Activated CD8-positive, alpha-beta memory T cell treated with anti-CD3 and anti-CD28 coated beads, Interleukin-2, amount 50 U/mL, for 48 hours (primary cell): ENCODE measurements at regions not wholly inside any gene's neighbourhood (a gene's known extent, or its start where the extent isn't known, plus 50 kb on each side); places are given as distances from the start of the nearest gene placed in this dataset.

ENCODE experiments used
- DNase-seq: peaks from one replicate; pipeline ENCODE4 v3.0.0-alpha.2; 2020

- DNase-seq: no peak
Observed at GRCh38 chr1:58310469-58310868, 236.1 kb downstream of the OMA1 start.

GRCh38 chr1:58308206-58308605, 238.3 kb downstream of the OMA1 start:
- DNase-seq: no peak

- DNase-seq: no peak
Observed at GRCh38 chr1:58307431-58307830, 239.1 kb downstream of the OMA1 start.

- no peak for DNase-seq
Observed at GRCh38 chr1:58305622-58306021, 240.9 kb downstream of the OMA1 start.

GRCh38 chr1:58304346-58304975, 242.1 kb downstream of the OMA1 start:
- no peak for DNase-seq

GRCh38 chr1:58303841-58304240, 242.7 kb downstream of the OMA1 start:
- DNase-seq: no peak

GRCh38 chr1:58293388-58293787, 253.1 kb downstream of the OMA1 start:
- no peak for DNase-seq

GRCh38 chr1:58290685-58291372, 255.7 kb downstream of the OMA1 start:
- DNase-seq: no peak

GRCh38 chr1:58288624-58289142, 257.8 kb downstream of the OMA1 start:
- DNase-seq: no peak

- no peak for DNase-seq
Observed at GRCh38 chr1:58287894-58288623, 258.5 kb downstream of the OMA1 start.

GRCh38 chr1:58284225-58284510, 262.4 kb downstream of the OMA1 start:
- no peak for DNase-seq

- DNase-seq: no peak
Observed at GRCh38 chr1:58283388-58284224, 262.9 kb downstream of the OMA1 start.

GRCh38 chr1:58282623-58283387, 263.7 kb downstream of the OMA1 start:
- DNase-seq: no peak

GRCh38 chr1:58266242-58266641, 280.3 kb downstream of the OMA1 start:
- no peak for DNase-seq

- DNase-seq: no peak
Observed at GRCh38 chr1:58264462-58264861, 282.1 kb downstream of the OMA1 start.

- DNase-seq: no peak
Observed at GRCh38 chr1:58262702-58263101, 283.8 kb downstream of the OMA1 start.

- DNase-seq: no peak
Observed at GRCh38 chr1:58258082-58258481, 288.4 kb downstream of the OMA1 start.

GRCh38 chr1:58257003-58257402, 289.5 kb downstream of the OMA1 start:
- no peak for DNase-seq

- no peak for DNase-seq
Observed at GRCh38 chr1:58256546-58256945, 290.0 kb downstream of the OMA1 start.

GRCh38 chr1:58256041-58256440, 290.5 kb downstream of the OMA1 start:
- no peak for DNase-seq

GRCh38 chr1:58255192-58255591, 291.3 kb downstream of the OMA1 start:
- DNase-seq: no peak

- DNase-seq: no peak
Observed at GRCh38 chr1:58251430-58252073, 295.0 kb downstream of the OMA1 start.
